PFSK-1 (cell line): ENCODE measurements at regions not wholly inside any gene's neighbourhood (a gene's known extent, or its start where the extent isn't known, plus 50 kb on each side); places are given as distances from the start of the nearest gene placed in this dataset.

Source experiments
- FOXP2 ChIP-seq: optimal IDR thresholded peaks from 2 replicates; pipeline ENCODE3; 2011; ENCODE audit warnings: borderline replicate concordance, control low read depth, inconsistent platforms; ENCODE audit not compliant: insufficient read depth; ENCODE audit errors: extremely low read length, extremely low read depth
- POLR2AphosphoS5 ChIP-seq: IDR thresholded peaks from 2 replicates; pipeline ENCODE4 v1.6.1; 2012; ENCODE audit warnings: low read depth, mild to moderate bottlenecking, control low read depth, low read length, moderate library complexity
- SIN3A ChIP-seq: IDR thresholded peaks from 2 replicates; pipeline ENCODE4 v1.6.1; 2012; ENCODE audit warnings: mild to moderate bottlenecking, low read length, moderate library complexity, borderline replicate concordance; ENCODE audit not compliant: insufficient read depth
- TAF1 ChIP-seq: IDR thresholded peaks from 2 replicates; pipeline ENCODE4 v1.6.1; 2012; ENCODE audit warnings: low read length, control low read depth, borderline replicate concordance; ENCODE audit not compliant: insufficient read depth
- TF ChIP-seq, protein P1 (sequence below), 2 experiments: IDR thresholded peaks; 2 replicates each; pipeline versions ENCODE4 v1.6.1 to v1.8.0; 2011 to 2012; ENCODE audit warnings: low read depth in 2 of 2, low read length in 2 of 2, control low read depth in 1 of 2, inconsistent platforms in 1 of 2, mild to moderate bottlenecking in 1 of 2, moderate library complexity in 1 of 2; ENCODE audit not compliant: insufficient read depth in 1 of 2

DNA sequence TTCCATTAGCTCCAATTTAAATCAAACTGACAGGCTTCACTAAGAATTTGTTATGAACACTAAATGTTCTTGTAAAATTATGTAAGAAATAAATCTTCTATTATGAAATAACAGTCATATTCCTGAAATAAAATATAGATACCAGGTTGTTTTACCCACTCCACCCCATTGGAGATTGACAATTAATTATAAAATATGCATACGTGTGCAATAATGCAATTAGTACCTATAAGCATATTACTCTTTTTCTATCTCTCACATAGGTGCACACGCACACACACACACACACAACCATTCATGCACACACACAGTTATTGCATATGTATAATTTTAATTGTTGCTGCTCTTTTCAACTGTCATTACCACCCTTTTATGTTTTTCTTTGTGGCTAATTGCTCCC is 395.7 kb downstream of the SLITRK5 start:
- TF ChIP-seq, protein P1, sequence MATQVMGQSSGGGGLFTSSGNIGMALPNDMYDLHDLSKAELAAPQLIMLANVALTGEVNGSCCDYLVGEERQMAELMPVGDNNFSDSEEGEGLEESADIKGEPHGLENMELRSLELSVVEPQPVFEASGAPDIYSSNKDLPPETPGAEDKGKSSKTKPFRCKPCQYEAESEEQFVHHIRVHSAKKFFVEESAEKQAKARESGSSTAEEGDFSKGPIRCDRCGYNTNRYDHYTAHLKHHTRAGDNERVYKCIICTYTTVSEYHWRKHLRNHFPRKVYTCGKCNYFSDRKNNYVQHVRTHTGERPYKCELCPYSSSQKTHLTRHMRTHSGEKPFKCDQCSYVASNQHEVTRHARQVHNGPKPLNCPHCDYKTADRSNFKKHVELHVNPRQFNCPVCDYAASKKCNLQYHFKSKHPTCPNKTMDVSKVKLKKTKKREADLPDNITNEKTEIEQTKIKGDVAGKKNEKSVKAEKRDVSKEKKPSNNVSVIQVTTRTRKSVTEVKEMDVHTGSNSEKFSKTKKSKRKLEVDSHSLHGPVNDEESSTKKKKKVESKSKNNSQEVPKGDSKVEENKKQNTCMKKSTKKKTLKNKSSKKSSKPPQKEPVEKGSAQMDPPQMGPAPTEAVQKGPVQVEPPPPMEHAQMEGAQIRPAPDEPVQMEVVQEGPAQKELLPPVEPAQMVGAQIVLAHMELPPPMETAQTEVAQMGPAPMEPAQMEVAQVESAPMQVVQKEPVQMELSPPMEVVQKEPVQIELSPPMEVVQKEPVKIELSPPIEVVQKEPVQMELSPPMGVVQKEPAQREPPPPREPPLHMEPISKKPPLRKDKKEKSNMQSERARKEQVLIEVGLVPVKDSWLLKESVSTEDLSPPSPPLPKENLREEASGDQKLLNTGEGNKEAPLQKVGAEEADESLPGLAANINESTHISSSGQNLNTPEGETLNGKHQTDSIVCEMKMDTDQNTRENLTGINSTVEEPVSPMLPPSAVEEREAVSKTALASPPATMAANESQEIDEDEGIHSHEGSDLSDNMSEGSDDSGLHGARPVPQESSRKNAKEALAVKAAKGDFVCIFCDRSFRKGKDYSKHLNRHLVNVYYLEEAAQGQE (IDR thresholded peaks at IDR 0.05; ENCODE audit: insufficient read depth in 1 of 2, low read depth in 2 of 2, low read length in 2 of 2) = no peak
- TF ChIP-seq SIN3A = no peak
- no peak for TF ChIP-seq POLR2AphosphoS5
- no peak for TF ChIP-seq FOXP2
- TF ChIP-seq TAF1 = no peak

DNA sequence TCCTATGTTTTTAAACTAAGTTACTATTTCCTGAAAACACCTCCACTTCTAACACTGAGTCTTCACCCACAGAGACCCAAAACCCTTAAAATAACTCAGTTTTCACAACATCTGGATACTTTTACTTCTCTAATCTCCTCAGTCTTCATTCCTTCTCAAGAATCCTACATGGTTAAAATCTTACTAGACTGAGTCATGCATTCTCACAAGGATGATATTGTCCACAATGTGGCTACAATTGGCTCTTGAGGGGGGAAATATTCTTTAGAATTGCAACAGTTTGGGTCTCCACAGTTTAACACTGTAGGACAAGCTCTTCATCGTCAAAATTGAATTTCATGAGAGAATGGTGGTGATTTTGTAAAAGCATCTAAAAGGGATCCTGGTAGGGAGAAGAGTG is 397.1 kb downstream of the SLITRK5 start:
- TF ChIP-seq POLR2AphosphoS5 = no peak
- TF ChIP-seq SIN3A = no peak
- no peak for TF ChIP-seq FOXP2

DNA sequence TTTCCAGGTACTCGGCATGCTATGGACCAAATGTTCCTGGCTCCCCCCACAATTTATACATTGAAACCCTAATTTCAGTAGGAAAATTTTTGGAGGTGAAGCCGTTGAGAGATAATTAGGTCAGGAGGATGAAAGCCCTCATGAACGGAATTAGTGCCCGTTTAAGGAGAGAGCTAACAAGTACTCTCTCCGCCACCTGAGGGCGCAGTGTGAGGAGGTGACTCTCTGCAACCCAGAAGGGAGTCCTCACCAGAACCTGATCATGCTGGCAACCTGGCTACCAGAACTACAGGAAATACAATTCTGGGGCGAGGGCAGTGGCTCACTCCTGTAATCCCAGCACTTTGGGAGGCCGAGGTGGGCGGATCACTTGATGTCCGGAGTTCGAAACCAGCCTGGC is 397.8 kb downstream of the SLITRK5 start:
- no peak for TF ChIP-seq POLR2AphosphoS5
- no peak for TF ChIP-seq TAF1
- TF ChIP-seq, protein P1 (IDR thresholded peaks at IDR 0.05; ENCODE audit: insufficient read depth in 1 of 2, low read depth in 2 of 2, low read length in 2 of 2) = no peak
- no peak for TF ChIP-seq FOXP2
- TF ChIP-seq SIN3A = no peak

DNA sequence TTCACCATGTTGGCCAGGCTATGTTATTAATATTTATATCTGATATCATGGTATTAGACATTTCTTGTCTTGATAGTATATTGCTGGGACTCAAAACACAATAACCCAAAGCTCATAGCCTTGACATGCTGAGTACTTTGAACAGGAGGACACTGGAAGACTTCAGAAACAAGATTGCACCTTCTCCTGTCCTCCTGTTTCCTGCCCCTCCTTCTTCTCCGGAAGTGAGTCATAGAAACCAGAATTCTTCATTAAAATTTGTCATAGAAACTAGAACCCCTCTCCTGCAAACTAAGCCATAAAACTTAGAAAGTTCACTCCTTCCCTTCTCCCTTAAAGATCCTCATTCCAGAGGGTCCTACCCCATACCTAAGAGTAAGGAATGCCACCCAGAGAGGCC is 400.2 kb downstream of the SLITRK5 start:
- TF ChIP-seq POLR2AphosphoS5 (no peak), FOXP2 (no peak), TAF1 (no peak), SIN3A (no peak)
- TF ChIP-seq, protein P1 (IDR thresholded peaks at IDR 0.05; ENCODE audit: insufficient read depth in 1 of 2, low read depth in 2 of 2, low read length in 2 of 2) = no peak

DNA sequence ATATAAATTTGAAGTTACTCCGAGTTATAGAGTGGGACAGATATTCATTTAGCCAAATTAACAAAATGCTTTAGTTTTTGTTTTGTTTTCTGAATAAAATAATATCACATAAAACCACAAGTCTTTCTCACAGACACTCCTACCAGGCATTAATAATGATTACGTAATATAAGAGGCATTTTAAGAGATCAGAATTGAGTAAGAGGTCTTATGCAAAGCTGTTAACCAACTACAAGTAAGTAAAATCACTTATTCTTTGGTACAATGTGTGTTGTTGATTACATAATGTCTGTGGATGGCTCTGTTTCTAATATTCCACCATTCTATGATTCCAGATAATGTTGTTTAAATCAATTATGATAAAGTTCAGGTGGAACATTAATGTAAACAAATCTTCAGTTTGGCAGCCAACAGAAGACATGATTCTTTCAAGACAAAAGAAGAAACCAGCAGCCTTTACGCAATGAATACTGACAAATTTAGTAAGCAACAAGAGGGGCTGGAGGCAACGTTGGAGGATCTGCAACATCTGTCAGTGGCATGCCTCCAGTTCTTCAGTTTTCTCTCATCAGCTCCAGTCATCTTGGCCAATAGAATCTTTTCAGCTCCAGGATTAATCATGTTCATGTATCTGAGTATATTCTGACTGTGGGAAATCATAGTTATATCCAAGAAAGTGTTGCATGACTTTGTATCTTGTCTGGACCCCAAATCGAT is 403.8 kb downstream of the SLITRK5 start:
- TF ChIP-seq FOXP2 = no peak
- no peak for TF ChIP-seq SIN3A
- no peak for TF ChIP-seq TAF1
- TF ChIP-seq, protein P1 (IDR thresholded peaks at IDR 0.05; ENCODE audit: insufficient read depth in 1 of 2, low read depth in 2 of 2, low read length in 2 of 2) = no peak
- TF ChIP-seq POLR2AphosphoS5 = no peak
